ENCODE measurements at regions not wholly inside any gene's neighbourhood (a gene's known extent, or its start where the extent isn't known, plus 50 kb on each side); places are given as distances from the start of the nearest gene placed in this dataset.

DNA sequence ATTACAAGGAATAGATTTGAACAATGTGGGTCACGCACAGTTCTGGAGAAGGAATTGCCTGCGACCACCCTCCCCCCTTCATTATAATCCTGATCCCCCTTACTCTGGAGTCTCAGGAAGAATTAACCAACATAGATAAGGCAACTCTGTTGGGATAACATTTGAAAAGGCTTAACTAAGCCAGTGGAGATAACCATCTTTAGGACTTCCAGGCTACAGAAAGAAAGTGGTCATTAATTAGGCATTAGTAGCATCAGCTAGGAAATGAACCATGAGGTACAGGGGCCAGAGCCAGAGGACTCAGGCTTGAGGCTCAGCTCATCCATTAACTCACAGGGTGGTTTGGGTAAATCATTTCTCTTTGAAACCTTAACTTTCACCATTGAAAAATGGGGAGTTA is 720.0 kb upstream of the API5 start:
- POLR2A ChIA-PET, result no interaction called here
- no peaks in the 10 kb centered on the region for H3K4me1 ChIP-seq (ENCODE audit: control insufficient read depth, insufficient read depth, low read length)

DNA sequence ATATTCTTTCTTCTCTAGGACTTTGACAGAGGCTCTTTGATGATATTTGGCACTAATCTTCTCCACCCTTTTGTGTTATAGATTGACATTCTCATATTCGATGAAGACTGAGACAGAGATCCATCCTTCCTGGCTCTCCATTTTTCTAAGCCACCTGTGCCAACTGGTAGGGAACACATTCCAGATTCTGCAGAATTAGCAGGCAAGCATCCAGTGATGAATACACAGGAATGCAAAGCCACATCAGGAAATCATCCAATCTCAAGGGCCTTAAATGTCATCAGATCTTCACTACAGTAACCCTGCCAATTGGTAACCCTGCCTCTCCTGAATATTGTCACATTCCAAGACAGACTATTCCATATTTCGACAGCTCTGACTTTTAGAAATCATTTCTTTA is 718.4 kb upstream of the API5 start:
- ChIA-PET POLR2A (no interaction called here), CTCF (no interaction called here)
- no peaks in the 10 kb centered on the region for H3K36me3 ChIP-seq (ENCODE audit: control insufficient read depth, insufficient read depth, low read length)
- H3K4me1 ChIP-seq (ENCODE audit: control insufficient read depth, insufficient read depth, low read length), result no peaks in the 10 kb centered on the region
- H3K4me3 ChIP-seq (ENCODE audit: low read depth in 2 of 2, low read length in 2 of 2), result no peak overlapping the region
- H3K9me3 ChIP-seq (ENCODE audit: control insufficient read depth, insufficient read depth, low read depth, low read length), result no peaks in the 10 kb centered on the region
- intact Hi-C loops (cut with micrococcal nuclease; ENCODE audit: unreplicated experiment) (no loop called here), in situ Hi-C loops (cut with HindIII; ENCODE audit: low pct_unique_long_range_greater_than_20kb, low sequenced_read_pairs) (no loop called here)
- no TSS peak for BruUV-seq (replicated peaks)
- ATAC-seq (no peak), DNase-seq (ENCODE audit: low read depth, low spot score) (no peak)
- H3K27me3 ChIP-seq (ENCODE audit: control insufficient read depth, insufficient read depth, low read length), result no peaks in the 10 kb centered on the region
- H3K27ac ChIP-seq (ENCODE audit: low read length), result no peak overlapping the region
- TF ChIP-seq TCF7L2 (IDR thresholded peaks at IDR 0.05; ENCODE audit: low read depth, low read length) (no peak), POLR2AphosphoS5 (IDR thresholded peaks at IDR 0.05; ENCODE audit: low read depth, low read length) (no peak), SIN3A (IDR thresholded peaks at IDR 0.05; ENCODE audit: borderline replicate concordance, insufficient read depth, low read depth, low read length) (no peak)
- TF ChIP-seq, protein P1, sequence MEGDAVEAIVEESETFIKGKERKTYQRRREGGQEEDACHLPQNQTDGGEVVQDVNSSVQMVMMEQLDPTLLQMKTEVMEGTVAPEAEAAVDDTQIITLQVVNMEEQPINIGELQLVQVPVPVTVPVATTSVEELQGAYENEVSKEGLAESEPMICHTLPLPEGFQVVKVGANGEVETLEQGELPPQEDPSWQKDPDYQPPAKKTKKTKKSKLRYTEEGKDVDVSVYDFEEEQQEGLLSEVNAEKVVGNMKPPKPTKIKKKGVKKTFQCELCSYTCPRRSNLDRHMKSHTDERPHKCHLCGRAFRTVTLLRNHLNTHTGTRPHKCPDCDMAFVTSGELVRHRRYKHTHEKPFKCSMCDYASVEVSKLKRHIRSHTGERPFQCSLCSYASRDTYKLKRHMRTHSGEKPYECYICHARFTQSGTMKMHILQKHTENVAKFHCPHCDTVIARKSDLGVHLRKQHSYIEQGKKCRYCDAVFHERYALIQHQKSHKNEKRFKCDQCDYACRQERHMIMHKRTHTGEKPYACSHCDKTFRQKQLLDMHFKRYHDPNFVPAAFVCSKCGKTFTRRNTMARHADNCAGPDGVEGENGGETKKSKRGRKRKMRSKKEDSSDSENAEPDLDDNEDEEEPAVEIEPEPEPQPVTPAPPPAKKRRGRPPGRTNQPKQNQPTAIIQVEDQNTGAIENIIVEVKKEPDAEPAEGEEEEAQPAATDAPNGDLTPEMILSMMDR (IDR thresholded peaks at IDR 0.05), result no peak
- TF ChIP-seq, protein P2, sequence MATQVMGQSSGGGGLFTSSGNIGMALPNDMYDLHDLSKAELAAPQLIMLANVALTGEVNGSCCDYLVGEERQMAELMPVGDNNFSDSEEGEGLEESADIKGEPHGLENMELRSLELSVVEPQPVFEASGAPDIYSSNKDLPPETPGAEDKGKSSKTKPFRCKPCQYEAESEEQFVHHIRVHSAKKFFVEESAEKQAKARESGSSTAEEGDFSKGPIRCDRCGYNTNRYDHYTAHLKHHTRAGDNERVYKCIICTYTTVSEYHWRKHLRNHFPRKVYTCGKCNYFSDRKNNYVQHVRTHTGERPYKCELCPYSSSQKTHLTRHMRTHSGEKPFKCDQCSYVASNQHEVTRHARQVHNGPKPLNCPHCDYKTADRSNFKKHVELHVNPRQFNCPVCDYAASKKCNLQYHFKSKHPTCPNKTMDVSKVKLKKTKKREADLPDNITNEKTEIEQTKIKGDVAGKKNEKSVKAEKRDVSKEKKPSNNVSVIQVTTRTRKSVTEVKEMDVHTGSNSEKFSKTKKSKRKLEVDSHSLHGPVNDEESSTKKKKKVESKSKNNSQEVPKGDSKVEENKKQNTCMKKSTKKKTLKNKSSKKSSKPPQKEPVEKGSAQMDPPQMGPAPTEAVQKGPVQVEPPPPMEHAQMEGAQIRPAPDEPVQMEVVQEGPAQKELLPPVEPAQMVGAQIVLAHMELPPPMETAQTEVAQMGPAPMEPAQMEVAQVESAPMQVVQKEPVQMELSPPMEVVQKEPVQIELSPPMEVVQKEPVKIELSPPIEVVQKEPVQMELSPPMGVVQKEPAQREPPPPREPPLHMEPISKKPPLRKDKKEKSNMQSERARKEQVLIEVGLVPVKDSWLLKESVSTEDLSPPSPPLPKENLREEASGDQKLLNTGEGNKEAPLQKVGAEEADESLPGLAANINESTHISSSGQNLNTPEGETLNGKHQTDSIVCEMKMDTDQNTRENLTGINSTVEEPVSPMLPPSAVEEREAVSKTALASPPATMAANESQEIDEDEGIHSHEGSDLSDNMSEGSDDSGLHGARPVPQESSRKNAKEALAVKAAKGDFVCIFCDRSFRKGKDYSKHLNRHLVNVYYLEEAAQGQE (IDR thresholded peaks at IDR 0.05; ENCODE audit: insufficient read depth in 1 of 2, low read depth in 2 of 2, low read length in 1 of 2), result no peak

More for the DNA sequence above, 720.0 kb upstream of the API5 start:
- no peak overlapping the region for H3K4me3 ChIP-seq (ENCODE audit: low read depth in 2 of 2, low read length in 2 of 2)
- ATAC-seq, result no peak
- no TSS peak for BruUV-seq (replicated peaks)
- H3K36me3 ChIP-seq (ENCODE audit: control insufficient read depth, insufficient read depth, low read length), result no peaks in the 10 kb centered on the region
- in situ Hi-C loops (cut with HindIII; ENCODE audit: low pct_unique_long_range_greater_than_20kb, low sequenced_read_pairs) (no loop called here), intact Hi-C loops (cut with micrococcal nuclease; ENCODE audit: unreplicated experiment) (no loop called here)
- no peak for DNase-seq (ENCODE audit: low read depth, low spot score)
- TF ChIP-seq, protein P2 (IDR thresholded peaks at IDR 0.05; ENCODE audit: insufficient read depth in 1 of 2, low read depth in 2 of 2, low read length in 1 of 2), result no peak
- TF ChIP-seq SIN3A (IDR thresholded peaks at IDR 0.05; ENCODE audit: borderline replicate concordance, insufficient read depth, low read depth, low read length), result no peak
- TF ChIP-seq, protein P1 (IDR thresholded peaks at IDR 0.05), result no peak
- TF ChIP-seq POLR2AphosphoS5 (IDR thresholded peaks at IDR 0.05; ENCODE audit: low read depth, low read length), result no peak
- no peak for TF ChIP-seq TCF7L2 (IDR thresholded peaks at IDR 0.05; ENCODE audit: low read depth, low read length)
- H3K27me3 ChIP-seq (ENCODE audit: control insufficient read depth, insufficient read depth, low read length), result no peaks in the 10 kb centered on the region
- CTCF ChIA-PET, result no interaction called here
- no peak overlapping the region for H3K27ac ChIP-seq (ENCODE audit: low read length)
- H3K9me3 ChIP-seq (ENCODE audit: control insufficient read depth, insufficient read depth, low read depth, low read length), result no peaks in the 10 kb centered on the region

All from Panc1 (cell line).